CD4-positive, alpha-beta T cell treated with Interferon alpha-2 for 1 hour (primary cell): ENCODE measurements at regions not wholly inside any gene's neighbourhood (a gene's known extent, or its start where the extent isn't known, plus 50 kb on each side); places are given as distances from the start of the nearest gene placed in this dataset.
A peak's percentile ranks its signal among the peaks of the same experiment; 100 is the strongest.
"Not testable (repeated sequence)": the region's sequence is repeated elsewhere in the genome, so short reads cannot be mapped to it uniquely, and the experiment has no call there.

Experiments
- DNase-seq, 2 donors: peaks; one replicate each; pipeline ENCODE4 v3.0.0-alpha.2; 2020 to 2022

GRCh38 chr12:74015118-74015517 is 522.5 kb upstream of the ATXN7L3B start:
- no peak for DNase-seq

GRCh38 chr12:74016324-74016723 is 521.3 kb upstream of the ATXN7L3B start:
- not testable (repeated sequence) for DNase-seq

GRCh38 chr12:74018849-74019248 is 518.8 kb upstream of the ATXN7L3B start:
- no peak for DNase-seq

DNA sequence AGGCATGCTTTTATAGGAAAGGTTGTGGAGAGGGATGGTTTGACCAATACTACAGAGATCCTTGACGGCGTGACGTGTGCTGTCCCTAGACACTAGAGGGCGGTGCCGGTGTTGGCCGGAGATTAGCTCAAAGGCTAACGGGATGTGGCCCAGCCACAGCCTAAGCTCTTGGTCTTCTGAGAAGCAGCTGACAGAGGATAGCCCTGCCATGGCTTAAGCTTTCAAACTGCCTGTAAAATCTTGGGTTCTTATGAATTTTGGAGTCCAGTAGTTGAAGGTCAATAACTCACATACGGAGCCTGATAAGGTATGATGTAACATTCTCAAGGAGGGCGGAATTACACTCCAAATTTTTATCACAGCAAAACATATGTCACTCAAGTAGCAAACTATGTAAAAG is 515.7 kb upstream of the ATXN7L3B start:
- peak in 1 of 2 donors; percentile 3 for DNase-seq

- DNase-seq: no peak
These were observed 506.6 kb upstream of the ATXN7L3B start for GRCh38 chr12:74031045-74031444.

DNA sequence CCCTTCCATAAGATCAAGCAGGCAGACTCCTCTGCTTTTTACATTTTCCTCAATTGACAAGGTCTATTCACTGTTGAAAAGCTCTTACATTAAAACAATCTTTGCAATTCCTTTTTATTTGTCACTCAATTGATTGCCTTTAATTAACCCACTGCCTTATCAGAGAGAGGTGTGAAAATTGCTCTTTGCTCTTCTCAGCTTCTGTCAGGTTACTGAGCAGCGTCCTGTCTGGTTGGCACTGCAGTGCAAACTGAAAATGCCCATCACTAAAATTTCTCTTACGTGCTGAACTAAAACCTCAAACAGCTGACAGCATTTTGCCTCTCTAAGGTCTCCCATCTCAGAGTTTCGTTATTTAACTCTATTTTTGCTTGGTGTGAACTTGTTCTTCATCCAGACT is 504.1 kb upstream of the ATXN7L3B start:
- DNase-seq: no peak

DNA sequence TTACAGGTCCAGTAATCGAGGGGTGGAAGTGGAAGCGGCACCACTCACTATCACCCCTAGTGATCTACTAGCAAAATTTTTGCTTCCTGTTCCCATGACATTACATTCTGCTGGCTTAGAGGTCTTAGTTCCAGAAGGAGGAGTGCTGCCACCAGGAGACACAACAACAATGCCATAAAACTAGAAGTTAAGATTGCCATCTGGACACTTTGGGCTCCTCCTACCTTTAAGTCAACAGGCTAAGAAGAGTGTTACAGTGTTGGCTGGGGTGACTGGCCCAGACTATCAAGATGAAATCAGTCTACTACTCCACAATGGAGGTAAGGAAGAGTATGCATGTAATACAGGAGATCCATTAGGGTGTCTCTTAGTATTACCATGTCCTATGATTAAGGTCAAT is 498.5 kb upstream of the ATXN7L3B start:
- not testable (repeated sequence) for DNase-seq

GRCh38 chr12:74043343-74043742 is 494.3 kb upstream of the ATXN7L3B start:
- DNase-seq: no peak

- DNase-seq: no peak
These were observed 488.3 kb upstream of the ATXN7L3B start for GRCh38 chr12:74049348-74049747.

GRCh38 chr12:74051848-74052247 is 485.8 kb upstream of the ATXN7L3B start:
- no peak for DNase-seq

GRCh38 chr12:74066476-74066875 is 471.2 kb upstream of the ATXN7L3B start:
- DNase-seq: no peak

- DNase-seq: no peak
These were observed 466.5 kb upstream of the ATXN7L3B start for GRCh38 chr12:74071182-74071581.

GRCh38 chr12:74076918-74077317 is 460.7 kb upstream of the ATXN7L3B start:
- DNase-seq: no peak

DNA sequence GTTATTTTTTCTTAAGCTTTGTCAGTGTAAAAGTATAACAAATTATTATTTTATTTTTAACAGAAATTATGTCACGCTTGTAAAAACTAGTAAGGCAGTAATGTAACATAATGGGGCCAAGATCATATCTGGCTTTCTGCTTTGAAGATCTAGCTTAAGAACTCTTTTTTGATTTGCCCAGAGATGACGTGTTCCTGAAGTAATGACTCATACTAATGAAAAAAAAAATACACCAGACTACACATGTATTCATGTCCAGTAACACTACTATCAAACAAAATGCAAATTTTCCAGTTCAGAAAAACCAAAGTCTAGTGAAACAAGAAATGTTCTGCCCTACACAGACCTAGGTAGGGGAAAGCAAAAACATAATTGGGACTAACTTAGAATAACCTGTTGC is 432.2 kb upstream of the ATXN7L3B start:
- DNase-seq: no peak

GRCh38 chr12:74108729-74109128 is 428.9 kb upstream of the ATXN7L3B start:
- no peak for DNase-seq

GRCh38 chr12:74111688-74112360 is 425.8 kb upstream of the ATXN7L3B start:
- DNase-seq: no peak

GRCh38 chr12:74119811-74120362 is 417.7 kb upstream of the ATXN7L3B start:
- no peak for DNase-seq

DNA sequence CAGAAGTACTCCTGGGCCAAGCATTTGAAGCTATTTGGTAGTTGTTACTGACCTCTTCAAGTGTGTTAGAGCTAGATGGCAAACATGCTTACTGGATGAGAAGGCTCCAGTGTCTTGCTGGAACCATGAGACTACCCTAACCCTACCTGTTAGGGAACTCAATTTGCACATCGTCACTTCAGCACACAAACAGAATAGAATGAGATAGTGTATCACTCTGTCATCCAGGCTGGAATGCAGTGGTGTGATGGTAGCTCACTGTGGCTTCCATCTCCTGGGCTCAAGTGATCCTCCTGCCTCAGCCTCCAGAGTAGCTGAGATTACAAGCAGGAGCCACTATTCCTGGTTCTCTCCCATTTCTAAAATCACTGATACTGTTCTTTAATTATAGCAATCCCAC is 417.0 kb upstream of the ATXN7L3B start:
- DNase-seq: no peak

DNA sequence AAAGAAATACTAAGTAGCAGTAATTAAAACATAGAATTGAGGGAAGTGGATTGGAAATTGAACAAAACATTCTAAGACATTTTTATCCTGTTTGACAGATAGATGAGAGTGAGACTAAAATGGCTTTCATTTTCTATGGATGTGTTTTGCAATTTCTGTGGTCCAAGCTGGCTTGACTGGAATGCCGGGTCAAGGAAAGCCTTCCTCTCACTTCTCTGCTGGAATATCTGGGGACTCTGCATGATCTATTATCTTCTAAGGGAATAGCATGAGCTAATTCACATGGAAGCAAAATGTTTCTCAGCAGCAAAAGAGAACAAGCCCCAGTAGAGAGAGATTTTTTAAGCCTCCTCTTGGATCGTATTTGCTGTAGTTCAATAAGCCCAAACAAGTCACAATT is 407.9 kb upstream of the ATXN7L3B start:
- DNase-seq: no peak

DNA sequence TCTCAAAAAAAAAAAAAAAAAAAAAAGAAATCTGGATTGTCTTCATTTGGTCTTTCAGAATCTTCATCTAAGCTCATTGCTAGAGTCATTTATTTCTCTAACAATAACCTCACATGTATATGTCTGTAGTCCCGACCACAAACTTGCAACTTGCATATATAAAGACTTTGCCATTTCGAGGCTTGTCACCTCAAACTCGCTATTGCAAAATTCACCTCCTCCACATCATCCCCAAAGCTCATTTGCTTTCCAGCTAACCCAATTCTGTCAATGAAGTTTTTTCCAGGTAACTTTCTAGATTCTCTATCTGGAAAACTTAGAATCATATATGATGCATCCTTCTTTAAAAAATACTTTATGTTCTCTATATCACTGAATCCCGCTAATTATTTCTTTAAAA is 393.2 kb upstream of the ATXN7L3B start:
- DNase-seq: no peak

- DNase-seq: no peak
These were observed 392.3 kb upstream of the ATXN7L3B start for GRCh38 chr12:74145328-74145727.

- no peak for DNase-seq
These were observed 388.8 kb upstream of the ATXN7L3B start for GRCh38 chr12:74148849-74149248.

GRCh38 chr12:74152370-74152769 is 385.3 kb upstream of the ATXN7L3B start:
- DNase-seq: no peak

- DNase-seq: no peak
These were observed 371.5 kb upstream of the ATXN7L3B start for GRCh38 chr12:74166096-74166495.

DNA sequence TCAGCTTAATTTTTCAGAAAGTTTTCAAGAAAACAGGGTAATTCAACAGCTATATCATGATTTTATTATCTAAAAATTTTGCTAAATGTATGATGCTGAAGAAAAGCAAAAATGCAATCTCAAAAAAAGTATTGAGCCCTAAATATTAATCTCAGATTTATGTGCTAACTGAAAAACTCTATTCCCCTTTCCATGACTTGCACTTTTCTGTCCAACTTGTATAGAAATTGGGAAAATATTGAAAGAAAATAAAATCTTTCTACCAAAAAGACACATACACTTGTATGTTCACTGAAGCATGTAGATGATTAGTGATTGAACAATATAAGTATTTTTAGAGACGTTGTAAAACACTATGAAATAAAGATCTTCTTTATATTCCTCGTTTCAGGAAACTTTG is 368.0 kb upstream of the ATXN7L3B start:
- no peak for DNase-seq
